HK-2 (cell line): ENCODE measurements at regions not wholly inside any gene's neighbourhood (a gene's known extent, or its start where the extent isn't known, plus 50 kb on each side); places are given as distances from the start of the nearest gene placed in this dataset.

ENCODE experiments used
- DNase-seq: peaks from one replicate; pipeline ENCODE4 v3.0.0-alpha.2; 2018; ENCODE audit not compliant: unreplicated experiment

- DNase-seq, result peak; percentile 57
Observed at GRCh38 chr12:124517260-124518050, 50.0 kb downstream of the NCOR2 start.

DNA sequence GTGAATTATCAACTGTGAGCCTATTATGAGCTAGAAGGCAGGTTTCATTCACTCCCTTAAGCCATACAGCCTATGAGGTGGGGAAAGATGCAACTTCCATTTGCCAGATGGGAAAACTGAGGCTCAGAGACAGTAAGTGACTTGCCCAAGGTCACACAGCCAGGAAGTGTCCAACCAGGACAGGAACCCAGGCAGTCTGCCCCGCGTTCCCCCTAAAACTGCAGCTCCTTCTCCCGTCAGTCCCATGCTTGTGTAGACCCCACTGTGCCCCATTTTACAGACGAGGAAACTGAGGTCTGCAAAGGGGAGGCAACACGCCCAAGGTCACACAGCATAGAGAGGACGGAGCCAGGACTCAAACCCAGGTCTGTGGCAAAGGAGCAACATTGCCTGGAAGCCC, 50.6 kb downstream of the NCOR2 start:
- DNase-seq, result no peak

DNA sequence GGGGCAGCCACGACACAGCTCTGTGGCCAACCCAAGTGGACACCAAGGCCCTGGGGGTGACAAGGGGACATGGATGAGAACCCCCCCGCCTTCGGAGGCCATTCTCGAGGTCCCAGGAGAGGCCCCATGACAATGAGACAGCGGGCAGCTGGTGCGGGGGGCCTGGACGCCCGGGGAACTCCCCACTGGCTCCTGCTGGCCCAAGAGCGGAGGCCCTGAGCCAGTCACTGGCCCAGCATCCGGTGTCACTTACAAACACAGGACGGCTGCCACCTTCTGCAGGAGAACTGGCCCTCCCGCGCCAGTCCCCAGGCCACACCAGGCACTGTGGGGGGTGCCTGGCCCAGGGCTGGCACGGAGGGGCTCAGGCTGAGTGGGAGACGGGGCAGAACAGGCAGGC, 51.4 kb downstream of the NCOR2 start:
- DNase-seq, result no peak

- no peak for DNase-seq
Observed at GRCh38 chr12:124514996-124515932, 52.1 kb downstream of the NCOR2 start.

GRCh38 chr12:124514145-124514995, 53.0 kb downstream of the NCOR2 start:
- DNase-seq, result no peak

- DNase-seq, result no peak
Observed at GRCh38 chr12:124513297-124513867, 54.0 kb downstream of the NCOR2 start.

DNA sequence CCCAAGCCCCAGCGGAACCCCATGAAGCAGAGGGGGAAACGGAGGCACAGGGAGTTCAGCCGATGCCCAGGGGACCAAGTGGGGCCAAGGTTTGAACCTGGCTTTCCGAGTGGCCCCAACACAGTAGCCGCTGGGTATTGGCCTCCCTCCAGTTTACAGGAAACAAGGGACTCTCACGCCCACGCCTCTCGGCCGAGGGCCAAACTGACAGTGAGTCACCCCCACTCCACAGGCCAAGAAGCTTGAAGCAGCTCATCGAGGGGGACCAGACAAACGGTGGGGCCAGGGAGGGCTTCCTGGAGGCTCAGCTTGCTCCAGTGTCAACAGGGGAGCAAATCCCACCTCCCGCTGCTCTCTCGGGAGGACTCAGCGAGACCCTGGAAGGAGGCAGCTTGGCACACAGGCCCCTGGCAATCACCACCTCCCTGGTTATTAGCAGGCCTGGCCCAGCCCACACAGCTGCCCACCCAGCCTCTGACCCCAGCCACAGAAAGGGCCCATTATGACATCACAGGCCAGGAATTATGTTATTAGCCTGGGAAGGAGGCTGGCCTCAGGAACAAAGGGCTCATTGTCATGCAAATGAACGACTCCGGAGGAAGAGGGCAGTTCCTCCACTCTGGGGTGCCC, 54.6 kb downstream of the NCOR2 start:
- peak; percentile 93 for DNase-seq

DNA sequence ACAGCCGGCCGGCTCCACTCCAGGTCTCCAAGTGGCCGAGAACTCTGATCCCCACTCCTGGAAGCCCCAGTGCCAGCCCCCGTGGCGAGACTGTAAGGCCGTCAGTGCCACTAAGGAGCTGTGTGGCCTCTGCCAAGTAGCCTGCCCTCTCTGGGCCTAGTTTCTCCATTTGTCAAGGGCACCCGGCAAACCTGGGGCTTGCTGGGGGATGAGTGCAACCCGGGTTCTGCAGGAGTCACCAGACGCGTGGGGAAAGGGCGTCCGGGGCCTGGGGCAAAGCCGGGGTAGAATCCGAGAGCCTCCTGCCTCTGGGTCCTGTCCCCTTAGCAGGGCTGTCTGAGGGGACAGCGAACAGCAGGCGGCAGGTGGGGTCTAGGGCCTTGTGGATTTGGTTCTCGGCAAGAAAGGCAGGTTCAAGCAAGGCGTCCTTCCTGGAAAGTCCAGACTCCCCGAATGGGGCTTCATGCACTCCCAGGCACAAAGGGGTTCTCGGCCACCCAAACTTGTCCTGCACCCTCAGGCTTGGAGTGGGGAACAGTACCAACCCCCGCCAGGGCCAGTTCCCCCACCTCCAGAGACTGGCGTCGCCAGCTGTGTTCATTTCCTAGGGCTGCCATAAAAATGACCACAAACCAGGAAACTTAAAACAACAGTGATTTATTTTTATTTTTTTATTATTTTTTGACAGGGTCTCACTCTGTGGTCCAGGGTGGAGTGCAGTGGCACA, 56.0 kb downstream of the NCOR2 start:
- DNase-seq, result no peak

DNA sequence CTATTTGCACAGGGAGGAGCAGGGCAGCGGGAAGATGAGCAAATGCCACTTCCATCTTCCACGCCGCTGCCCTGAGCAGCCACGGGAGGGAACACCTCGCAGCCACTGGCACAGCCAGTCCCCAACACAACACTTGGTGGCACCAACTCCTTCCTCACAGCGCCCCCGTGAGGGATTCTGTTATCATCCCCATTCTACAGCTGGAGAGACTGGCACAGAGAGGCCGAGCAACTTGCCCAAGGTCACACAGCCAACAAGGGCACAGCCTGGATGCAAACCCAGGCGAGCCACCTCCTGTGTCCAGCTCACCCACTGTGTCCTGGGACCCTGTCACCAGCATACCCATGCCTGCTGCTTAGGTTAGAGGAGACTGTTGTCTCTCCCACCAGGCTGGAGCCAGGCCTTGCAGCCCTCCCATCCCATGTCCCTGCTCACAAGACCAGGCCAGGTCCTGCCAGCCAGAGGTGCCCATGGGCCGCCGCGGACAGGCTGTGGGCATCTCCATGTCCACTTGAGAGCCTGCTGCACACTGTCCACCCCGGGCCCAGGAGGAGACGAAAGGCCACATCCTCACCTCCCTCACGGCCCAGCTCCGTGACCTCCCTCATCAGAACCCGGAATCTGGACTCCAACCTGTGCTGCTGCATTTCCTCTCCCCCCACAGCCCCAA, 57.0 kb downstream of the NCOR2 start:
- peak; percentile 56 for DNase-seq

DNA sequence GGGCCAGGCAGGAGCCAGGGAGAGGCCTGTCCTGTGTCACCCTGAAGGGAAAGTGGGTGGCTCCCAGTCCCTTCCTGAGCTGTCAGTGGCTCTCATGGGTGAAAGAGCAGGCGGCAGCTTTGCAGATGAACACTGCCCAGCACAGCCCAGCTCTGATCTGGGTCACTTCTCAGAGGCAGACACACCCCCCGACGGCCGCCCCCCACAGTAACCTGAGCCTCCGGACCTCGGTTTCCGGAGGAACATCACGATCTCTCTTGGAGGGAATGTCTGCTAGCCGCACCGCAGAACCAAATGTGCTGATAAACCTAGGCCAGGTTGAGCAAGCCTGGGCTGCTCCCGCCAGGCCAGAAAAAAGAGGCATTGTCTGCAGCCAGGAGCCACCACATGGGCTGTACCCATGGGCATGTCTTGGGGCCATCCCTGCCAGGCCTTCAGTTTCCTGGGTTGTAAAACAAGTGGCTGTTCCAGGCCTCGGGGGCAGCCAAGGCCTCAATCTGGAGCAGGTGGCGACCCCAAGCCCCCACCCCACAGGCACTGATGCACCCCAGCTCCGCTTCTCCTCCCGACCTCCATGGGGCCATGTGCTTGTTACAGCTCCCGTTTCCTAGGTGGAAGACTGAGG, 57.6 kb downstream of the NCOR2 start:
- peak; percentile 78 for DNase-seq

GRCh38 chr12:124509300-124509675, 58.1 kb downstream of the NCOR2 start:
- DNase-seq, result no peak

- DNase-seq, result peak; percentile 17
Observed at GRCh38 chr12:124508381-124509079, 58.9 kb downstream of the NCOR2 start.

- DNase-seq, result no peak
Observed at GRCh38 chr12:124507188-124508109, 60.0 kb downstream of the NCOR2 start.

- no peak for DNase-seq
Observed at GRCh38 chr12:124506832-124507153, 60.6 kb downstream of the NCOR2 start.

GRCh38 chr12:124506145-124506831, 61.1 kb downstream of the NCOR2 start:
- no peak for DNase-seq

GRCh38 chr12:124505001-124505818, 62.2 kb downstream of the NCOR2 start:
- DNase-seq, result no peak
